Smooth muscle cell (in vitro differentiated cells): ENCODE measurements at regions not wholly inside any gene's neighbourhood (a gene's known extent, or its start where the extent isn't known, plus 50 kb on each side); places are given as distances from the start of the nearest gene placed in this dataset.
"Not testable (repeated sequence)": the region's sequence is repeated elsewhere in the genome, so short reads cannot be mapped to it uniquely, and the experiment has no call there.

ENCODE experiments used
- DNase-seq: peaks from one replicate; lab custom pipeline; 2025; ENCODE audit not compliant: unreplicated experiment; lab: John Stamatoyannopoulos, UW
- H2AFZ ChIP-seq: fragments of 200-600 bp; sonication (generic); 2 replicates; pipeline ENCODE4 v1.6.0; 2016; ENCODE audit warnings: antibody characterized with exemption, low read depth, mild to moderate bottlenecking
- H3F3A ChIP-seq: fragments of 200-600 bp; sonication (generic); 2 replicates; pipeline ENCODE4 v1.6.0; 2017; ENCODE audit warnings: antibody characterized with exemption, low read depth
- H3K27ac ChIP-seq: fragments of 200-600 bp; sonication (generic); 2 replicates; pipeline ENCODE4 v1.5.1; 2016; ENCODE audit warnings: low read depth, mild to moderate bottlenecking
- H3K27me3 ChIP-seq: fragments of 200-600 bp; sonication (generic); 2 replicates; pipeline ENCODE4 v1.6.1; 2016; ENCODE audit warnings: low read depth, mild to moderate bottlenecking
- H3K36me3 ChIP-seq: fragments of 200-600 bp; sonication (generic); 2 replicates; pipeline ENCODE4 v1.5.1; 2016; ENCODE audit warnings: low read depth
- H3K4me1 ChIP-seq: fragments of 200-600 bp; sonication (generic); 2 replicates; pipeline ENCODE4 v1.5.1; 2016; ENCODE audit warnings: low read depth
- H3K4me2 ChIP-seq: fragments of 200-600 bp; sonication (generic); 2 replicates; pipeline ENCODE4 v1.6.0; 2016; ENCODE audit warnings: mild to moderate bottlenecking
- H3K4me3 ChIP-seq: fragments of 200-600 bp; sonication (generic); 2 replicates; pipeline ENCODE4 v1.5.1; 2016; ENCODE audit warnings: mild to moderate bottlenecking
- H3K79me2 ChIP-seq: fragments of 200-600 bp; sonication (generic); 2 replicates; pipeline ENCODE4 v1.6.0; 2016; ENCODE audit warnings: low read depth, mild to moderate bottlenecking
- H3K9ac ChIP-seq: fragments of 200-600 bp; sonication (generic); 2 replicates; pipeline ENCODE4 v1.6.0; 2016; ENCODE audit warnings: low read depth
- H3K9me3 ChIP-seq: fragments of 200-600 bp; sonication (generic); replicated peaks from 2 replicates; pipeline ENCODE4 v1.5.1; 2016; ENCODE audit warnings: low read depth
- H4K20me1 ChIP-seq: fragments of 200-600 bp; sonication (generic); 2 replicates; pipeline ENCODE4 v1.6.0; 2016; ENCODE audit warnings: low read depth
- WGBS: methylation state at CpG from one replicate; pipeline ENCODE4 v1.1.7; 2016; ENCODE audit warnings: low lambda C conversion rate; 5-methylcytosine and 5-hydroxymethylcytosine counted together
- TF ChIP-seq, protein P1 (sequence below): fragments of 200-600 bp; sonication (generic); IDR thresholded peaks from 2 replicates; pipeline ENCODE4 v1.5.1; 2017; ENCODE audit warnings: borderline replicate concordance, mild to moderate bottlenecking, antibody characterized with exemption; ENCODE audit not compliant: insufficient read depth, poor library complexity, severe bottlenecking

DNA sequence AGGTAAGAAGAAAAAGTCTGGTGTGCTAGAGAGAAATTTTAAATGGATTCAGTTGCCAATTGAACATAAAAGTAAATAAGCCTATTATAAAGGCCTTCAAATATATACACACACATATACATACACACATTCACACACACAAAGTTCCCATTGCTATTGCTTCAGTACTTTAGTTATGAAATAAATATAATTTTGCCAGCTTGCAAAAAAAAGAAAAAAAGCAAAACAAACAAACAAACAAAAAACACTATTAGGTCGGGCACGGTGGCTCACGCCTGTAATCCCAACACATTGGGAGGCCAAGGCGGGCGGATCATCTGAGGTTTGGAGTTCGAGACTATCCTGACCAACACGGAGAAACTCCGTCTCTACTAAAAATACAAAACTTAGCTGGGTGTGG, 80.3 kb downstream of the SPIN4 start:
- Histone ChIP-seq H4K20me1 (no peaks in the 10 kb centered on the region), H3K27me3 (no peaks in the 10 kb centered on the region), H3K4me2 (no peak overlapping the region), H3K4me1 (no peaks in the 10 kb centered on the region), H3K9me3 (no peaks in the 10 kb centered on the region), H3K36me3 (no peaks in the 10 kb centered on the region), H3K4me3 (no peak overlapping the region), H2AFZ (no peak overlapping the region), H3K79me2 (no peaks in the 10 kb centered on the region), H3F3A (no peaks in the 10 kb centered on the region), H3K27ac (no peak overlapping the region), H3K9ac (no peak overlapping the region)
- TF ChIP-seq, protein P1, sequence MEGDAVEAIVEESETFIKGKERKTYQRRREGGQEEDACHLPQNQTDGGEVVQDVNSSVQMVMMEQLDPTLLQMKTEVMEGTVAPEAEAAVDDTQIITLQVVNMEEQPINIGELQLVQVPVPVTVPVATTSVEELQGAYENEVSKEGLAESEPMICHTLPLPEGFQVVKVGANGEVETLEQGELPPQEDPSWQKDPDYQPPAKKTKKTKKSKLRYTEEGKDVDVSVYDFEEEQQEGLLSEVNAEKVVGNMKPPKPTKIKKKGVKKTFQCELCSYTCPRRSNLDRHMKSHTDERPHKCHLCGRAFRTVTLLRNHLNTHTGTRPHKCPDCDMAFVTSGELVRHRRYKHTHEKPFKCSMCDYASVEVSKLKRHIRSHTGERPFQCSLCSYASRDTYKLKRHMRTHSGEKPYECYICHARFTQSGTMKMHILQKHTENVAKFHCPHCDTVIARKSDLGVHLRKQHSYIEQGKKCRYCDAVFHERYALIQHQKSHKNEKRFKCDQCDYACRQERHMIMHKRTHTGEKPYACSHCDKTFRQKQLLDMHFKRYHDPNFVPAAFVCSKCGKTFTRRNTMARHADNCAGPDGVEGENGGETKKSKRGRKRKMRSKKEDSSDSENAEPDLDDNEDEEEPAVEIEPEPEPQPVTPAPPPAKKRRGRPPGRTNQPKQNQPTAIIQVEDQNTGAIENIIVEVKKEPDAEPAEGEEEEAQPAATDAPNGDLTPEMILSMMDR = no peak
- WGBS = 96% methylated on average over 8 of the region's 8 CpGs
- no peak for DNase-seq

- Histone ChIP-seq H3K27me3 (no peaks in the 10 kb centered on the region), H3K4me2 (no peak overlapping the region), H3K36me3 (no peaks in the 10 kb centered on the region), H2AFZ (no peak overlapping the region), H3F3A (no peaks in the 10 kb centered on the region), H3K9ac (no peak overlapping the region), H3K9me3 (no peaks in the 10 kb centered on the region), H3K27ac (no peak overlapping the region), H4K20me1 (no peaks in the 10 kb centered on the region), H3K4me3 (no peak overlapping the region), H3K4me1 (no peaks in the 10 kb centered on the region), H3K79me2 (no peaks in the 10 kb centered on the region)
- 73% methylated on average over 1 of the region's 1 CpG for WGBS
- TF ChIP-seq, protein P1 = no peak
- DNase-seq = no peak
Observed at GRCh38 chrX:63258144-63258543, 93.0 kb downstream of the SPIN4 start.

- H3K27me3 ChIP-seq = no peaks in the 10 kb centered on the region
- no peaks in the 10 kb centered on the region for H3F3A ChIP-seq
- TF ChIP-seq, protein P1 = peak; percentile 68
- H3K27ac ChIP-seq = no peak overlapping the region
- H3K4me3 ChIP-seq = no peak overlapping the region
- no peaks in the 10 kb centered on the region for H3K4me1 ChIP-seq
- whole genome bisulfite sequencing = 38% methylated on average over 3 of the region's 3 CpGs
- no peak overlapping the region for H3K9ac ChIP-seq
- no peaks in the 10 kb centered on the region for H3K79me2 ChIP-seq
- H3K9me3 ChIP-seq = no peaks in the 10 kb centered on the region
- H2AFZ ChIP-seq = no peak overlapping the region
- no peak overlapping the region for H3K4me2 ChIP-seq
- DNase-seq = no peak
- H4K20me1 ChIP-seq = no peaks in the 10 kb centered on the region
- no peaks in the 10 kb centered on the region for H3K36me3 ChIP-seq
Observed at GRCh38 chrX:63250253-63250868, 100.8 kb downstream of the SPIN4 start.

DNA sequence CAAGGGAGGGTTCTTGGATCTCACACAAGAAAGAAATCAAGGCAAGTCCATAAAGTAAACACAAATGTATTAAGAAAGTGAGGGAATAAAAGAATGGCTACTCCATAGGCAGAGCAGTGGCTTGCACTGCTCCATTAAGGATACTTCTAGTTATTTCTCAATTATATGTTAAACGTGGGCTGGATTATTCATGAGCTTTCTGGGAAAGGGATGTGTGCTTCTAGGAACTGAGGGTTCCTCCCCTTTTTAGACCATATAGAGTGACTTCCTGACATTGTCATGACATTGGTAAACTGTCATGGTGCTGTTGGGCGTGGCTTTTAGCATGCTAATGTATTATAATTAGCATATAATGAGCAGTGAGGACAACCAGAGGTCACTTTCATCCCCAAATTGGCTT, 108.4 kb downstream of the SPIN4 start:
- not testable (repeated sequence) for H3K27ac ChIP-seq, H3K36me3 ChIP-seq, H2AFZ ChIP-seq, H3K27me3 ChIP-seq, H3F3A ChIP-seq, H3K4me2 ChIP-seq, H4K20me1 ChIP-seq, H3K9ac ChIP-seq, H3K4me1 ChIP-seq, H3K9me3 ChIP-seq, H3K79me2 ChIP-seq, H3K4me3 ChIP-seq, DNase-seq
- no CpG with 5 or more reads among the region's 2 CpGs for WGBS

DNA sequence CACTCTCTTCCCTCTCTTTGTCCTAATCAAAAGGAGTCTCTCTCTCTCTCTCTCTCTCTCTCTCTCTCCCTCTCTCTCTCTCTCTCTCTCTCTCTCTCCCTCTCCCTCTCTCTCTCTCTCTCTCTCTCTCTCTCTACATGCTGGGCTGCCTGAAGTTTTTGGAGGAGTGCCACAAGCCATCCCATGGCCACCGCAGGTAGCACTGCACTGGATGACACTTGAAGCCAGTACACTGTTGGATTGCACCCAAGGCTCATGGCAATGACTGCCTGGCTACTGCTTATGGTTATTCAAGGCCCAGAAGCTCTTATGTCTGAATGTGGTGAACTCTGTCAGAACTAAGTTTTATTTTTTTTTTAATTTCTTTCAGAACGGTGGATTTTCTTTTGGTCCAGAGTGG, 115.2 kb downstream of the SPIN4 start:
- not testable (repeated sequence) for H2AFZ ChIP-seq, H3K4me1 ChIP-seq, H3K27me3 ChIP-seq, H3K4me3 ChIP-seq, H3F3A ChIP-seq, H3K4me2 ChIP-seq, DNase-seq, H3K79me2 ChIP-seq, H3K36me3 ChIP-seq, H4K20me1 ChIP-seq, H3K27ac ChIP-seq, H3K9ac ChIP-seq, H3K9me3 ChIP-seq
- no CpG with 5 or more reads among the region's 2 CpGs for WGBS

- H3K79me2 ChIP-seq, H3K4me3 ChIP-seq, H2AFZ ChIP-seq, DNase-seq, H3K9ac ChIP-seq, H3K36me3 ChIP-seq, H3F3A ChIP-seq, H3K4me1 ChIP-seq, H3K9me3 ChIP-seq, H3K4me2 ChIP-seq, H4K20me1 ChIP-seq, H3K27me3 ChIP-seq, H3K27ac ChIP-seq: not testable (repeated sequence)
- no CpG with 5 or more reads among the region's 10 CpGs for WGBS
Observed at GRCh38 chrX:63233013-63233412, 118.1 kb downstream of the SPIN4 start.

- H3K4me1 ChIP-seq, H3K9ac ChIP-seq, H3F3A ChIP-seq, H3K27me3 ChIP-seq, H4K20me1 ChIP-seq, H3K4me2 ChIP-seq, H2AFZ ChIP-seq, H3K79me2 ChIP-seq, H3K27ac ChIP-seq, DNase-seq, H3K36me3 ChIP-seq, H3K4me3 ChIP-seq, H3K9me3 ChIP-seq: not testable (repeated sequence)
- WGBS = no CpG with 5 or more reads among the region's 1 CpG
Observed at GRCh38 chrX:63218202-63218601, 132.9 kb downstream of the SPIN4 start.
